Liver (tissue), 8 donors: ENCODE measurements at regions not wholly inside any gene's neighbourhood (a gene's known extent, or its start where the extent isn't known, plus 50 kb on each side); places are given as distances from the start of the nearest gene placed in this dataset.

Source experiments
- DNase-seq: peaks from one replicate; pipeline ENCODE4 v3.0.0-alpha.2; 2017; ENCODE audit warnings: low spot score
- H3K27ac ChIP-seq, 2 donors: one replicate each; pipeline ENCODE4 v1.7.0; 2013; ENCODE audit warnings: inconsistent platforms in 2 of 2, low read length in 2 of 2, control low read depth in 1 of 2, low read depth in 1 of 2, mild to moderate bottlenecking in 1 of 2
- H3K27me3 ChIP-seq, 4 donors: one replicate each; pipeline versions ENCODE4 v1.6.1 to v1.7.0; 2013; ENCODE audit warnings: low read length in 3 of 4, inconsistent platforms in 1 of 4, mild to moderate bottlenecking in 1 of 4, moderate library complexity in 1 of 4; ENCODE audit not compliant: control insufficient read depth in 4 of 4, insufficient read depth in 4 of 4
- H3K36me3 ChIP-seq, 4 donors: one replicate each; pipeline versions ENCODE4 v1.6.1 to v1.7.0; 2013; ENCODE audit warnings: low read length in 3 of 4, mild to moderate bottlenecking in 3 of 4, low read depth in 1 of 4, moderate library complexity in 1 of 4; ENCODE audit not compliant: control insufficient read depth in 4 of 4, insufficient read depth in 3 of 4
- H3K4me1 ChIP-seq, 4 donors: one replicate each; pipeline versions ENCODE4 v1.6.1 to v1.7.0; 2013; ENCODE audit warnings: low read length in 3 of 4, mild to moderate bottlenecking in 3 of 4, moderate library complexity in 1 of 4; ENCODE audit not compliant: control insufficient read depth in 4 of 4, insufficient read depth in 4 of 4
- H3K4me3 ChIP-seq, 3 donors: one replicate each; pipeline versions ENCODE4 v1.6.1 to v1.7.0; 2013; ENCODE audit warnings: low read length in 3 of 3, control low read depth in 1 of 3, low read depth in 1 of 3, mild to moderate bottlenecking in 1 of 3
- H3K9ac ChIP-seq, 2 donors: one replicate each; pipeline ENCODE4 v1.7.0; 2013; ENCODE audit warnings: low read length in 2 of 2, mild to moderate bottlenecking in 2 of 2, moderate library complexity in 2 of 2, control low read depth in 1 of 2, low read depth in 1 of 2
- H3K9me3 ChIP-seq, 4 donors: one replicate each; pipeline versions ENCODE4 v1.6.1 to v1.7.0; 2013; ENCODE audit warnings: low read length in 3 of 4; ENCODE audit not compliant: control insufficient read depth in 4 of 4
- EGR1 ChIP-seq, 2 donors: IDR thresholded peaks; 2 replicates each; pipeline ENCODE4 v1.6.1; 2016 to 2018; ENCODE audit warnings: antibody characterized with exemption in 2 of 2, low read depth in 2 of 2
- FOXA1 ChIP-seq: IDR thresholded peaks from 2 replicates; pipeline ENCODE4 v1.6.1; 2016; ENCODE audit warnings: antibody characterized with exemption
- FOXA2 ChIP-seq: IDR thresholded peaks from 2 replicates; pipeline ENCODE4 v1.6.1; 2016; ENCODE audit warnings: antibody characterized with exemption
- GABPA ChIP-seq, 2 donors: IDR thresholded peaks in 1 of 2; conservative IDR thresholded peaks in 1 of 2; 2 replicates each; pipeline ENCODE4 v1.6.1; 2016; ENCODE audit warnings: antibody characterized with exemption in 2 of 2, mild to moderate bottlenecking in 1 of 2, moderate library complexity in 1 of 2
- HNF4A ChIP-seq, 2 donors: conservative IDR thresholded peaks; 2 replicates each; pipeline ENCODE4 v1.6.1; 2016; ENCODE audit warnings: antibody characterized with exemption in 2 of 2, mild to moderate bottlenecking in 2 of 2
- HNF4G ChIP-seq: IDR thresholded peaks from 2 replicates; pipeline ENCODE4 v1.6.1; 2016; ENCODE audit warnings: antibody characterized with exemption
- JUND ChIP-seq, 2 donors: IDR thresholded peaks; 2 replicates each; pipeline ENCODE4 v1.6.1; 2016; ENCODE audit warnings: antibody characterized with exemption in 2 of 2
- NR2F2 ChIP-seq: IDR thresholded peaks from 2 replicates; pipeline ENCODE4 v1.6.1; 2016; ENCODE audit warnings: antibody characterized with exemption
- RAD21 ChIP-seq, 2 donors: IDR thresholded peaks; 2 replicates each; pipeline ENCODE4 v1.6.1; 2016; ENCODE audit warnings: antibody characterized with exemption in 2 of 2, mild to moderate bottlenecking in 2 of 2
- RXRA ChIP-seq, 2 donors: IDR thresholded peaks; 2 replicates each; pipeline ENCODE4 v1.6.1; 2017 to 2018; ENCODE audit warnings: antibody characterized with exemption in 2 of 2, mild to moderate bottlenecking in 1 of 2
- SP1 ChIP-seq: IDR thresholded peaks from 2 replicates; pipeline ENCODE4 v1.6.1; 2018; ENCODE audit warnings: antibody characterized with exemption, mild to moderate bottlenecking
- TAF1 ChIP-seq: conservative IDR thresholded peaks from 2 replicates; pipeline ENCODE4 v1.6.1; 2016; ENCODE audit warnings: antibody characterized with exemption, mild to moderate bottlenecking
- YY1 ChIP-seq: IDR thresholded peaks from 2 replicates; pipeline ENCODE4 v1.6.1; 2016; ENCODE audit warnings: antibody characterized with exemption, mild to moderate bottlenecking
- WGBS: extraction: QIAGEN DNeasy Blood & Tissue Kit; methylation state at CpG from one replicate; pipeline ENCODE4 v1.1.7; 2013; 5-methylcytosine and 5-hydroxymethylcytosine counted together
- TF ChIP-seq, protein P1 (sequence below): IDR thresholded peaks from 2 replicates; pipeline ENCODE4 v1.6.1; 2016; ENCODE audit warnings: antibody characterized with exemption
- TF ChIP-seq, protein P2 (sequence below): IDR thresholded peaks from 2 replicates; pipeline ENCODE4 v1.6.1; 2016; ENCODE audit warnings: antibody characterized with exemption
- TF ChIP-seq, protein P3 (sequence below): fragments of 150-350 bp; IDR thresholded peaks from 2 replicates; pipeline ENCODE4 v1.5.1; 2017; ENCODE audit warnings: improper control_type of control experiment, low read depth, low read length; ENCODE audit not compliant: missing input control
- TF ChIP-seq, protein P4 (sequence below): IDR thresholded peaks from 2 replicates; pipeline ENCODE4 v1.6.1; 2016; ENCODE audit warnings: antibody characterized with exemption
- TF ChIP-seq, protein P5 (sequence below): IDR thresholded peaks from 2 replicates; pipeline ENCODE4 v1.6.1; 2016; ENCODE audit warnings: antibody characterized with exemption, mild to moderate bottlenecking
- donor health status: healthy.
- donor health status: healthy.
- donor health status: healthy.
- donor health status: healthy.
- donor health status: healthy.

DNA sequence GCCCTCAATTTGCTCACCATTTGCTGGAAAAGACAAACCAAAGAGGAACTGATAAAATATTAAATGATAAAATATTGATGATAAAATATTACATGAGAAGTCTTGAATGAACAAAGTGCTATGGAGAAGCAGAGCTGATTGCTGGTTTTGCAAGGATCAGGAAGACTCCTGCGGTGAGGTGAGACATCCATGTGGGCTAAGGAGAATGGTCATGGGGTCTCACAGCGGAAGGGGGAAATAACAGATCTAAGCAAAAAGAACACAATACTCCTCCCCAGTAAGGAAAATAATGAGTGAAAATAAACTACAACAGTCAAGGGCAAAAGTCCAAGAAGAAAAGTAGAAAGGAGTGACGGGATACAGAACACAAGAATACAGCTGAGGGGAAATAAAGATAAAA lies 146.8 kb downstream of the LURAP1L start:
- WGBS, result 90% methylated on average over 3 of the region's 3 CpGs
- no peaks in the 10 kb centered on the region for H3K9me3 ChIP-seq
- no peak overlapping the region for H3K4me3 ChIP-seq
- no peak for DNase-seq
- no peaks in the 10 kb centered on the region for H3K36me3 ChIP-seq
- TF ChIP-seq NR2F2, result no peak
- no peak for TF ChIP-seq YY1
- TF ChIP-seq TAF1, result no peak
- TF ChIP-seq, protein P1, sequence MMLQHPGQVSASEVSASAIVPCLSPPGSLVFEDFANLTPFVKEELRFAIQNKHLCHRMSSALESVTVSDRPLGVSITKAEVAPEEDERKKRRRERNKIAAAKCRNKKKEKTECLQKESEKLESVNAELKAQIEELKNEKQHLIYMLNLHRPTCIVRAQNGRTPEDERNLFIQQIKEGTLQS, result no peak
- no peak for TF ChIP-seq HNF4A (conservative IDR thresholded peaks at IDR 0.05)
- TF ChIP-seq RXRA (IDR thresholded peaks at IDR 0.05), result no peak
- no peak for TF ChIP-seq FOXA2
- no peak for TF ChIP-seq SP1
- no peak for TF ChIP-seq HNF4G
- TF ChIP-seq JUND (IDR thresholded peaks at IDR 0.05), result no peak
- TF ChIP-seq GABPA (IDR thresholded peaks at IDR 0.05 in 1 of 2, conservative IDR thresholded peaks at IDR 0.05 in 1 of 2), result no peak
- TF ChIP-seq RAD21 (IDR thresholded peaks at IDR 0.05), result no peak
- H3K4me1 ChIP-seq, result no peaks in the 10 kb centered on the region
- H3K9ac ChIP-seq, result no peak overlapping the region
- H3K27me3 ChIP-seq, result no peaks in the 10 kb centered on the region
- no peak overlapping the region for H3K27ac ChIP-seq

DNA sequence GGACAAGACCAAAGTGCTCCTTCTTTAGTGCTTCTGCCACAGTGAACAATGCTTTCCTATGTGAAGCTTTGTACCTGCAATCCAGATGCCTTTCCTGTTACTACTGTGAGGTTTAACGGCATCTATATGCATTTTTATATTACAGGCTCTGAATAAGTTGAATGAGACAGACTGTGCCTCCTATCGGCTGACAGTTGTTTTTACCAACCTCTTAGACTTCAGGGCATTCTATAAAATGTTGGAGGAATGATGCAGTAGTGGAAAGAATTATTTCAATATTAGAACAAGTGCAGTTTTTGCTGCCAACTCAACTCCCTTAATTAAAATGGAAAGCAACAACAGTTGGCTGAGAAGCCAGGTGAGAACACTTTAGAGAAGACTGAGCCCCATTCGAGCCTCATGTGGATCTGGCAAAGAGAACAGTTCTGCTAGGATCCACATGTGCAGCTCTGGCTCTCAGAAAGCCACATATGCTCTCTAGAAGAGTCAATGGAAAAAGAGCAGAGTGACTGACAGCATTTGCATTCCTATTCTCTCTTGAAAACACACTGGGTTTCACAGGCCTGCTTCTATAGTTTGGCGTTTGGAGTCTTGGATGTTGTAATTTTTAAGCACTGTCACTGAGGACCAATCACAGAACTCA lies 147.5 kb downstream of the LURAP1L start:
- 72% methylated on average over 4 of the region's 4 CpGs for WGBS
- Histone ChIP-seq H3K9me3 (no peaks in the 10 kb centered on the region), H3K4me1 (no peaks in the 10 kb centered on the region), H3K36me3 (no peaks in the 10 kb centered on the region), H3K27me3 (no peaks in the 10 kb centered on the region), H3K9ac (no peak overlapping the region), H3K4me3 (no peak overlapping the region), H3K27ac (no peak overlapping the region)
- DNase-seq, result no peak
- TF ChIP-seq YY1, result no peak
- no peak for TF ChIP-seq RXRA (IDR thresholded peaks at IDR 0.05)
- TF ChIP-seq TAF1, result no peak
- no peak for TF ChIP-seq RAD21 (IDR thresholded peaks at IDR 0.05)
- no peak for TF ChIP-seq SP1
- TF ChIP-seq JUND (IDR thresholded peaks at IDR 0.05), result no peak
- TF ChIP-seq, protein P2, sequence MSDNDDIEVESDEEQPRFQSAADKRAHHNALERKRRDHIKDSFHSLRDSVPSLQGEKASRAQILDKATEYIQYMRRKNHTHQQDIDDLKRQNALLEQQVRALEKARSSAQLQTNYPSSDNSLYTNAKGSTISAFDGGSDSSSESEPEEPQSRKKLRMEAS, result no peak
- TF ChIP-seq, protein P3, sequence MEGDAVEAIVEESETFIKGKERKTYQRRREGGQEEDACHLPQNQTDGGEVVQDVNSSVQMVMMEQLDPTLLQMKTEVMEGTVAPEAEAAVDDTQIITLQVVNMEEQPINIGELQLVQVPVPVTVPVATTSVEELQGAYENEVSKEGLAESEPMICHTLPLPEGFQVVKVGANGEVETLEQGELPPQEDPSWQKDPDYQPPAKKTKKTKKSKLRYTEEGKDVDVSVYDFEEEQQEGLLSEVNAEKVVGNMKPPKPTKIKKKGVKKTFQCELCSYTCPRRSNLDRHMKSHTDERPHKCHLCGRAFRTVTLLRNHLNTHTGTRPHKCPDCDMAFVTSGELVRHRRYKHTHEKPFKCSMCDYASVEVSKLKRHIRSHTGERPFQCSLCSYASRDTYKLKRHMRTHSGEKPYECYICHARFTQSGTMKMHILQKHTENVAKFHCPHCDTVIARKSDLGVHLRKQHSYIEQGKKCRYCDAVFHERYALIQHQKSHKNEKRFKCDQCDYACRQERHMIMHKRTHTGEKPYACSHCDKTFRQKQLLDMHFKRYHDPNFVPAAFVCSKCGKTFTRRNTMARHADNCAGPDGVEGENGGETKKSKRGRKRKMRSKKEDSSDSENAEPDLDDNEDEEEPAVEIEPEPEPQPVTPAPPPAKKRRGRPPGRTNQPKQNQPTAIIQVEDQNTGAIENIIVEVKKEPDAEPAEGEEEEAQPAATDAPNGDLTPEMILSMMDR, result no peak
- TF ChIP-seq EGR1 (IDR thresholded peaks at IDR 0.05; ENCODE audit: low read depth in 2 of 2), result no peak
- TF ChIP-seq GABPA (IDR thresholded peaks at IDR 0.05 in 1 of 2, conservative IDR thresholded peaks at IDR 0.05 in 1 of 2), result no peak
- TF ChIP-seq NR2F2, result no peak
- no peak for TF ChIP-seq FOXA1
- TF ChIP-seq HNF4A (conservative IDR thresholded peaks at IDR 0.05), result no peak
- TF ChIP-seq, protein P1, result no peak
- no peak for TF ChIP-seq HNF4G
- TF ChIP-seq, protein P4, sequence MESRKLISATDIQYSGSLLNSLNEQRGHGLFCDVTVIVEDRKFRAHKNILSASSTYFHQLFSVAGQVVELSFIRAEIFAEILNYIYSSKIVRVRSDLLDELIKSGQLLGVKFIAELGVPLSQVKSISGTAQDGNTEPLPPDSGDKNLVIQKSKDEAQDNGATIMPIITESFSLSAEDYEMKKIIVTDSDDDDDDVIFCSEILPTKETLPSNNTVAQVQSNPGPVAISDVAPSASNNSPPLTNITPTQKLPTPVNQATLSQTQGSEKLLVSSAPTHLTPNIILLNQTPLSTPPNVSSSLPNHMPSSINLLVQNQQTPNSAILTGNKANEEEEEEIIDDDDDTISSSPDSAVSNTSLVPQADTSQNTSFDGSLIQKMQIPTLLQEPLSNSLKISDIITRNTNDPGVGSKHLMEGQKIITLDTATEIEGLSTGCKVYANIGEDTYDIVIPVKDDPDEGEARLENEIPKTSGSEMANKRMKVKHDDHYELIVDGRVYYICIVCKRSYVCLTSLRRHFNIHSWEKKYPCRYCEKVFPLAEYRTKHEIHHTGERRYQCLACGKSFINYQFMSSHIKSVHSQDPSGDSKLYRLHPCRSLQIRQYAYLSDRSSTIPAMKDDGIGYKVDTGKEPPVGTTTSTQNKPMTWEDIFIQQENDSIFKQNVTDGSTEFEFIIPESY, result no peak
- no peak for TF ChIP-seq FOXA2
- TF ChIP-seq, protein P5, sequence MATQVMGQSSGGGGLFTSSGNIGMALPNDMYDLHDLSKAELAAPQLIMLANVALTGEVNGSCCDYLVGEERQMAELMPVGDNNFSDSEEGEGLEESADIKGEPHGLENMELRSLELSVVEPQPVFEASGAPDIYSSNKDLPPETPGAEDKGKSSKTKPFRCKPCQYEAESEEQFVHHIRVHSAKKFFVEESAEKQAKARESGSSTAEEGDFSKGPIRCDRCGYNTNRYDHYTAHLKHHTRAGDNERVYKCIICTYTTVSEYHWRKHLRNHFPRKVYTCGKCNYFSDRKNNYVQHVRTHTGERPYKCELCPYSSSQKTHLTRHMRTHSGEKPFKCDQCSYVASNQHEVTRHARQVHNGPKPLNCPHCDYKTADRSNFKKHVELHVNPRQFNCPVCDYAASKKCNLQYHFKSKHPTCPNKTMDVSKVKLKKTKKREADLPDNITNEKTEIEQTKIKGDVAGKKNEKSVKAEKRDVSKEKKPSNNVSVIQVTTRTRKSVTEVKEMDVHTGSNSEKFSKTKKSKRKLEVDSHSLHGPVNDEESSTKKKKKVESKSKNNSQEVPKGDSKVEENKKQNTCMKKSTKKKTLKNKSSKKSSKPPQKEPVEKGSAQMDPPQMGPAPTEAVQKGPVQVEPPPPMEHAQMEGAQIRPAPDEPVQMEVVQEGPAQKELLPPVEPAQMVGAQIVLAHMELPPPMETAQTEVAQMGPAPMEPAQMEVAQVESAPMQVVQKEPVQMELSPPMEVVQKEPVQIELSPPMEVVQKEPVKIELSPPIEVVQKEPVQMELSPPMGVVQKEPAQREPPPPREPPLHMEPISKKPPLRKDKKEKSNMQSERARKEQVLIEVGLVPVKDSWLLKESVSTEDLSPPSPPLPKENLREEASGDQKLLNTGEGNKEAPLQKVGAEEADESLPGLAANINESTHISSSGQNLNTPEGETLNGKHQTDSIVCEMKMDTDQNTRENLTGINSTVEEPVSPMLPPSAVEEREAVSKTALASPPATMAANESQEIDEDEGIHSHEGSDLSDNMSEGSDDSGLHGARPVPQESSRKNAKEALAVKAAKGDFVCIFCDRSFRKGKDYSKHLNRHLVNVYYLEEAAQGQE, result no peak
